SK-N-SH treated with all-trans-retinoic acid at 6 μM for 48 hours (cell line): ENCODE measurements at regions not wholly inside any gene's neighbourhood (a gene's known extent, or its start where the extent isn't known, plus 50 kb on each side); places are given as distances from the start of the nearest gene placed in this dataset.

Source experiments
- ATAC-seq: fragments of 200-7000 bp; cut with Tn5 transposase; 3 replicates; pipeline ENCODE4 v1.9.1; 2020; ENCODE audit warnings: mild to moderate bottlenecking, moderate library complexity
- BACH2 ChIP-seq: fragments of 250-450 bp; sonication (Bioruptor Pico); IDR thresholded peaks from 2 replicates; pipeline ENCODE4 v1.9.0; 2021; ENCODE audit warnings: mild to moderate bottlenecking, borderline replicate concordance
- CSDC2 ChIP-seq: fragments of 250-450 bp; sonication (Bioruptor Pico); IDR thresholded peaks from 2 replicates; pipeline ENCODE4 v1.5.0; 2020; ENCODE audit warnings: mild to moderate bottlenecking, moderate library complexity
- ESRRG ChIP-seq: fragments of 250-450 bp; sonication (Bioruptor Pico); IDR thresholded peaks from 2 replicates; pipeline ENCODE4 v1.6.1; 2021; ENCODE audit warnings: mild to moderate bottlenecking
- GLIS3 ChIP-seq: fragments of 250-450 bp; sonication (Bioruptor Pico); IDR thresholded peaks from 2 replicates; pipeline ENCODE4 v1.5.0; 2020; ENCODE audit warnings: mild to moderate bottlenecking, moderate library complexity
- OSR1 ChIP-seq: fragments of 250-450 bp; sonication (Bioruptor Pico); IDR thresholded peaks from 2 replicates; pipeline ENCODE4 v1.8.0; 2022; ENCODE audit warnings: moderate library complexity, mild to moderate bottlenecking, inconsistent platforms
- PPARA ChIP-seq: fragments of 250-450 bp; sonication (Bioruptor Pico); IDR thresholded peaks from 2 replicates; pipeline ENCODE4 v1.5.0; 2020; ENCODE audit warnings: mild to moderate bottlenecking, borderline replicate concordance
- RARB ChIP-seq: fragments of 250-450 bp; sonication (Bioruptor Pico); IDR thresholded peaks from 2 replicates; pipeline ENCODE4 v1.8.0; 2021; ENCODE audit warnings: mild to moderate bottlenecking, moderate library complexity
- SNAI2 ChIP-seq: fragments of 250-450 bp; sonication (Bioruptor Pico); IDR thresholded peaks from 2 replicates; pipeline ENCODE4 v1.5.0; 2020; ENCODE audit warnings: mild to moderate bottlenecking, moderate library complexity
- TCF4 ChIP-seq: fragments of 250-450 bp; sonication (Bioruptor Pico); IDR thresholded peaks from 2 replicates; pipeline ENCODE4 v1.8.0; 2021; ENCODE audit warnings: mild to moderate bottlenecking, moderate library complexity, borderline replicate concordance
- TOX ChIP-seq: fragments of 250-450 bp; sonication (Bioruptor Pico); IDR thresholded peaks from 2 replicates; pipeline ENCODE4 v1.8.0; 2021; ENCODE audit warnings: mild to moderate bottlenecking, moderate library complexity, borderline replicate concordance
- ZC3H10 ChIP-seq: fragments of 250-450 bp; sonication (Bioruptor Pico); IDR thresholded peaks from 2 replicates; pipeline ENCODE4 v1.5.1; 2021; ENCODE audit warnings: mild to moderate bottlenecking, moderate library complexity
- ZFP3 ChIP-seq: fragments of 250-450 bp; sonication (Bioruptor Pico); IDR thresholded peaks from 2 replicates; pipeline ENCODE4 v1.5.0; 2020; ENCODE audit warnings: mild to moderate bottlenecking, moderate library complexity
- ZFP30 ChIP-seq: fragments of 450-650 bp; formaldehyde crosslinking; IDR thresholded peaks from 2 replicates; pipeline ENCODE4 v1.5.0; 2022; ENCODE audit warnings: mild to moderate bottlenecking, moderate library complexity
- ZNF70 ChIP-seq: fragments of 450-650 bp; formaldehyde crosslinking; IDR thresholded peaks from 2 replicates; pipeline ENCODE4 v1.5.0; 2020; ENCODE audit warnings: mild to moderate bottlenecking, moderate library complexity
- ZNF8 ChIP-seq: fragments of 450-650 bp; formaldehyde crosslinking; IDR thresholded peaks from 2 replicates; pipeline ENCODE4 v1.5.0; 2020; ENCODE audit warnings: mild to moderate bottlenecking, moderate library complexity
- TF ChIP-seq, protein P1 (sequence below): fragments of 250-450 bp; sonication (Bioruptor Pico); IDR thresholded peaks from 2 replicates; pipeline ENCODE4 v1.5.1; 2021; ENCODE audit warnings: mild to moderate bottlenecking, moderate library complexity
- TF ChIP-seq, protein P2 (sequence below): fragments of 250-450 bp; sonication (Bioruptor Pico); IDR thresholded peaks from 2 replicates; pipeline ENCODE4 v1.5.1; 2020; ENCODE audit warnings: low read depth, mild to moderate bottlenecking, moderate library complexity
- TF ChIP-seq, protein P3 (sequence below): fragments of 250-450 bp; sonication (Bioruptor Pico); IDR thresholded peaks from 2 replicates; pipeline ENCODE4 v1.8.0; 2021; ENCODE audit warnings: low read depth, mild to moderate bottlenecking, moderate library complexity, borderline replicate concordance

DNA sequence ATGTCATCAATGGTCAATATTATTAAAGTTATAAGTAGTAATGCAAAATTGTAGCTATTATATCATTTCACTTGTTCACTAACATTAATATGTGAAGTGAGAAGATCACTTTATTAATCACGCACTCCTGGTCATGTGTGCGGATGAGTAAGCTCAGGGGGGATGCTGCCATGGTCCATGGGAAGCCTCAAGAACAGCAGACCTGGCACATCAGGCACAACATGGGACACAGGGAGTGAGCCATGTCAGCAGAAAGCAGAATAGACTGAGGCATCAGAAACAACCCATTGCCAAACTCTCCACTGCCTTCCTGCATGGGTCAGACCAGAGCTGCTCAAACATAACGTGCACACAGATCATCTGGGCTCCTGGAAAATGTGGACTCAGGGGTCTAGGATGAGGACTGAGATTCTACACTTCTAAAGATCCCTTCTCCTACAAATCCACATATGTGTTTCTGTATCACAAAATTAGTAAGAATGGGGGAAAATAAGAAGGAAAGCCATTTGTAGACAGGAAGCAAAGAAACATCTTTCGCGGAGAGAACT is 63.8 kb upstream of the VPREB1 start:
- no peak for ATAC-seq
- TF ChIP-seq ZFP3 (CRISPR knock-in tag) = no peak
- no peak for TF ChIP-seq BACH2 (CRISPR knock-in tag)
- no peak for TF ChIP-seq TCF4 (CRISPR knock-in tag)
- no peak for TF ChIP-seq ZC3H10

DNA sequence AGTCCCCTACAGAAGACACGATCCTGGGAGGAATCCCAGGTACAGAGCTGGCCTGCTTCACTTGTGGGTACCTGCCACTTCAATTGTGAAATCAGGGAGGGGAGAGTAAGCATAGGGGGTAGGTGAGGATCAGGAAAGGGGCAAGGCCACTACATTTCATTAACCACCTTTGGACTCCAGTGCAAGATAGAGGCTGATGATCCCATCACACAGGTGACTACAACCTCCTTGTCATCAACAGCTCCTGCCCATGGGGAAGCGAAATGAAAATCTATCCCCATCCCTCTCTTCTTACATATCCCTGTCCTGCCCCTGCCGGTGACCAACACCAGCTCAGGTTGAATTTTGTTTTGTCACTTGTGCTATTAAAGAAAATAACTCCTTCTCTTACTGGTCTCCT is 64.7 kb upstream of the VPREB1 start:
- TF ChIP-seq ZFP30 (no peak), OSR1 (CRISPR knock-in tag) (no peak), TCF4 (CRISPR knock-in tag) (no peak), CSDC2 (no peak), PPARA (CRISPR knock-in tag) (no peak), ZNF70 (no peak), ZFP3 (CRISPR knock-in tag) (no peak)
- TF ChIP-seq, protein P1, sequence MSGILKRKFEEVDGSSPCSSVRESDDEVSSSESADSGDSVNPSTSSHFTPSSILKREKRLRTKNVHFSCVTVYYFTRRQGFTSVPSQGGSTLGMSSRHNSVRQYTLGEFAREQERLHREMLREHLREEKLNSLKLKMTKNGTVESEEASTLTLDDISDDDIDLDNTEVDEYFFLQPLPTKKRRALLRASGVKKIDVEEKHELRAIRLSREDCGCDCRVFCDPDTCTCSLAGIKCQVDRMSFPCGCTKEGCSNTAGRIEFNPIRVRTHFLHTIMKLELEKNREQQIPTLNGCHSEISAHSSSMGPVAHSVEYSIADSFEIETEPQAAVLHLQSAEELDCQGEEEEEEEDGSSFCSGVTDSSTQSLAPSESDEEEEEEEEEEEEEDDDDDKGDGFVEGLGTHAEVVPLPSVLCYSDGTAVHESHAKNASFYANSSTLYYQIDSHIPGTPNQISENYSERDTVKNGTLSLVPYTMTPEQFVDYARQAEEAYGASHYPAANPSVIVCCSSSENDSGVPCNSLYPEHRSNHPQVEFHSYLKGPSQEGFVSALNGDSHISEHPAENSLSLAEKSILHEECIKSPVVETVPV (CRISPR knock-in tag) = no peak
- ATAC-seq = no peak

DNA sequence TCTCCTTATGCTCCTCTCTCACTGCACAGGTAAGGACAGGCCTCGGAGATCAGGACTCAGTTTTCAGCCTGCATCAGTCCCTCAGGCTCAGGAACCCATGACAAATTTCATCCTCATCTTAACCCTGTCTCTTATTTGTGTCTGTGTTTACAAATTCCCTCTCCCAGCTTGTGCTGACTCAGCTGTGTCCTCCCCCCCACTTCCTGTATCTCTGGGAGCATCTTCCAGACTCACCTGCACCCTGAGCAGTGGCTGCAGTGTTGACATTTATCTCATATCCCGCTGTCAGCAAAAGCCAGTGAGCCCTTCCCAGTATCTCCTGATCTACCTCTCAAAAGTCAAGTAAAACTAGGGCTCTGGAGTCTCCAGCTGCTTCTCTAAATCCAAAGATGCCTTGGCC is 65.6 kb upstream of the VPREB1 start:
- TF ChIP-seq TOX = no peak
- TF ChIP-seq ZNF70 = no peak
- TF ChIP-seq, protein P2, sequence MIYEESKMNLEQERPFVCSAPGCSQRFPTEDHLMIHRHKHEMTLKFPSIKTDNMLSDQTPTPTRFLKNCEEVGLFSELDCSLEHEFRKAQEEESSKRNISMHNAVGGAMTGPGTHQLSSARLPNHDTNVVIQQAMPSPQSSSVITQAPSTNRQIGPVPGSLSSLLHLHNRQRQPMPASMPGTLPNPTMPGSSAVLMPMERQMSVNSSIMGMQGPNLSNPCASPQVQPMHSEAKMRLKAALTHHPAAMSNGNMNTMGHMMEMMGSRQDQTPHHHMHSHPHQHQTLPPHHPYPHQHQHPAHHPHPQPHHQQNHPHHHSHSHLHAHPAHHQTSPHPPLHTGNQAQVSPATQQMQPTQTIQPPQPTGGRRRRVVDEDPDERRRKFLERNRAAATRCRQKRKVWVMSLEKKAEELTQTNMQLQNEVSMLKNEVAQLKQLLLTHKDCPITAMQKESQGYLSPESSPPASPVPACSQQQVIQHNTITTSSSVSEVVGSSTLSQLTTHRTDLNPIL = no peak
- no peak for TF ChIP-seq ESRRG (CRISPR knock-in tag)
- TF ChIP-seq, protein P1 (CRISPR knock-in tag) = no peak
- TF ChIP-seq, protein P3, sequence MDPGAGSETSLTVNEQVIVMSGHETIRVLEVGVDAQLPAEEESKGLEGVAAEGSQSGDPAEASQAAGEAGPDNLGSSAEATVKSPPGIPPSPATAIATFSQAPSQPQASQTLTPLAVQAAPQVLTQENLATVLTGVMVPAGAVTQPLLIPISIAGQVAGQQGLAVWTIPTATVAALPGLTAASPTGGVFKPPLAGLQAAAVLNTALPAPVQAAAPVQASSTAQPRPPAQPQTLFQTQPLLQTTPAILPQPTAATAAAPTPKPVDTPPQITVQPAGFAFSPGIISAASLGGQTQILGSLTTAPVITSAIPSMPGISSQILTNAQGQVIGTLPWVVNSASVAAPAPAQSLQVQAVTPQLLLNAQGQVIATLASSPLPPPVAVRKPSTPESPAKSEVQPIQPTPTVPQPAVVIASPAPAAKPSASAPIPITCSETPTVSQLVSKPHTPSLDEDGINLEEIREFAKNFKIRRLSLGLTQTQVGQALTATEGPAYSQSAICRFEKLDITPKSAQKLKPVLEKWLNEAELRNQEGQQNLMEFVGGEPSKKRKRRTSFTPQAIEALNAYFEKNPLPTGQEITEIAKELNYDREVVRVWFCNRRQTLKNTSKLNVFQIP (CRISPR knock-in tag) = no peak
- TF ChIP-seq ZC3H10 = no peak
- TF ChIP-seq BACH2 (CRISPR knock-in tag) = no peak
- TF ChIP-seq CSDC2 = no peak
- TF ChIP-seq, all 23 proteins: peak for 0
- no peak for ATAC-seq

DNA sequence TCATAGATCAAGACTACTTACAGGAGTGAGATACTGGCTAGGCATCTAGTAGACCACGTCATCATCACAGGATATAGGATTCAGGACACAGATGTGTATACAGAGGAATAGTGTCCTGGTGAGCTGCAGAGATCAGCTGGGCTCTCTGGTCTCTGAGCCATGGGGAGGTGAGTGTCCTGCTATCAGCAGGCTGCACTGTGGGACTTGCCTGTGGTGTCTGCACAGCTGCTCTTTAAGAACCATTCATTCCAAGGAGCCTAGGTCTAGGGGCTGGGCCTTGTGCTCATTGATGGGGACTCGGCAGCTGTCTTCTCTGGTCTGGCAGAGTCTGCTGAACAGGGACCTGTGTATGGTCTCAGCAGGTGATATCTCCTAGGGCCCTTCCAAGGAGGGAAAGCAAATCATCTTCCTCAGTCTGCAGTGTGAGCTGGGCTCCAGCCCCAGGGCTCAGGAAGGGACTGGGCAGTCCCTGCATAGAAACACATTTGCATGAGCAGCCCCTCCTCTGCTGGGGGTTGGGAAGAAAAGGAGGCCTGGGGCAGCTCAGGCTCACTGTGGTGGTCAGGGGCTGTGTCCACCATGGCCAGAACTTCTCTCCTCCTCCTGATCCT is 66.1 kb upstream of the VPREB1 start:
- ATAC-seq = no peak
- no peak for TF ChIP-seq ZNF70
- no peak for TF ChIP-seq ESRRG (CRISPR knock-in tag)
- TF ChIP-seq OSR1 (CRISPR knock-in tag) = no peak
- TF ChIP-seq ZNF8 (CRISPR knock-in tag) = no peak
- TF ChIP-seq, protein P3 (CRISPR knock-in tag) = no peak
- TF ChIP-seq GLIS3 (CRISPR knock-in tag) = no peak
- no peak for TF ChIP-seq RARB (CRISPR knock-in tag)
- TF ChIP-seq, protein P2 = no peak
- no peak for TF ChIP-seq TOX
- no peak for TF ChIP-seq ZC3H10
- TF ChIP-seq TCF4 (CRISPR knock-in tag) = no peak
- TF ChIP-seq SNAI2 (CRISPR knock-in tag) = no peak
- no peak for TF ChIP-seq PPARA (CRISPR knock-in tag)
- TF ChIP-seq, all 23 proteins: peak for 0
